D721Med (cell line): ENCODE measurements at regions not wholly inside any gene's neighbourhood (a gene's known extent, or its start where the extent isn't known, plus 50 kb on each side); places are given as distances from the start of the nearest gene placed in this dataset.

ENCODE experiments used
- DNase-seq: peaks from one replicate; pipeline ENCODE4 v3.0.0; 2011; ENCODE audit warnings: low spot score; ENCODE audit not compliant: insufficient read length
- FAIRE-seq: peaks from 2 replicates; lab custom pipeline; 2011; peaks lifted over from hg19 to GRCh38; lab: Jason Lieb, UNC
- CTCF ChIP-seq: IDR thresholded peaks from 2 replicates; pipeline ENCODE4 v1.5.1; 2012; ENCODE audit warnings: mild to moderate bottlenecking, control low read depth; ENCODE audit not compliant: insufficient read depth; ENCODE audit errors: missing control alignments

GRCh38 chr4:38354872-38355271 is 309.1 kb upstream of the KLF3 start:
- FAIRE-seq (no peak), DNase-seq (no peak)
- no peak for TF ChIP-seq CTCF

DNA sequence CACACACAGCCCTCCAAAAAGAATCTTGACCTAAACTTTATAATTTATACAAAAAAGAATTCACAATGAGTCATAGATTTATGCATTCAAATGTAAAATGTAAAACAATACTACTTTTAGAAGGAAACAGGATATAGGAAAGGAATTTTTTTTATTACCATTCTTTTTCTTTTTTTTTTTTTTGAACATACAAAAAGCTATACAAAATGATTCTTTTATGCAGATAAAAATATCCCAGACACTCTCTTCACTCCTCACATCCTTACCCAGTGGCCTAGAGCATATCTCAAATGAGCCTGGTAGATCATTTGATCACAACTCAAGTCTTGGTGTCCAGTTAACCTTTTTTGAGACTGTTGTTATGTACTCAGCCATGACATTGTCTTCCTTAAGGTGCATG is 307.3 kb upstream of the KLF3 start:
- TF ChIP-seq CTCF = no peak
- no peak for FAIRE-seq
- DNase-seq = no peak

- FAIRE-seq (no peak), DNase-seq (no peak)
- no peak for TF ChIP-seq CTCF
Measured at GRCh38 chr4:38357546-38357945, 306.5 kb upstream of the KLF3 start.

GRCh38 chr4:38359113-38359512 is 304.9 kb upstream of the KLF3 start:
- no peak for TF ChIP-seq CTCF
- FAIRE-seq (no peak), DNase-seq (no peak)

- no peak for DNase-seq
- FAIRE-seq = no peak
- TF ChIP-seq CTCF = no peak
Measured at GRCh38 chr4:38360201-38360600, 303.8 kb upstream of the KLF3 start.

- no peak for TF ChIP-seq CTCF
- no peak for DNase-seq
- FAIRE-seq = no peak
Measured at GRCh38 chr4:38364383-38364963, 299.5 kb upstream of the KLF3 start.

- FAIRE-seq (no peak), DNase-seq (no peak)
- TF ChIP-seq CTCF = no peak
Measured at GRCh38 chr4:38365261-38365660, 298.7 kb upstream of the KLF3 start.
